Keratinocyte (primary cell): ENCODE measurements at regions not wholly inside any gene's neighbourhood (a gene's known extent, or its start where the extent isn't known, plus 50 kb on each side); places are given as distances from the start of the nearest gene placed in this dataset.

Source experiments
- CTCF ChIP-seq, 3 experiments: IDR thresholded peaks in 1 of 3; conservative IDR thresholded peaks in 1 of 3; optimal IDR thresholded peaks in 1 of 3; 2 replicates in 2 of 3; 3 replicates in 1 of 3; pipeline versions ENCODE3 to v1.5.1; 2011; ENCODE audit warnings: low read length in 3 of 3, mild to moderate bottlenecking in 3 of 3, moderate library complexity in 2 of 3, control low read depth in 1 of 3, inconsistent platforms in 1 of 3; ENCODE audit not compliant: insufficient read depth in 2 of 3; ENCODE audit errors: extremely low read depth in 1 of 3
- EZH2 ChIP-seq: IDR thresholded peaks from one replicate; pipeline ENCODE4 v1.6.1; 2012; ENCODE audit warnings: inconsistent platforms, mild to moderate bottlenecking, low read length, moderate library complexity

GRCh38 chr5:61910771-61911170 is 395.2 kb upstream of the KIF2A start:
- no peak for TF ChIP-seq CTCF (optimal IDR thresholded peaks at IDR 0.05 in 1 of 3, IDR thresholded peaks at IDR 0.05 in 1 of 3, conservative IDR thresholded peaks at IDR 0.05 in 1 of 3; ENCODE audit: extremely low read depth in 1 of 3, insufficient read depth in 2 of 3, low read length in 3 of 3)
- no peak for TF ChIP-seq EZH2
